Thoracic aorta (tissue), 2 donors: ENCODE measurements at regions not wholly inside any gene's neighbourhood (a gene's known extent, or its start where the extent isn't known, plus 50 kb on each side); places are given as distances from the start of the nearest gene placed in this dataset.

ENCODE experiments used
- ATAC-seq: fragments of 150-250 bp; one replicate; pipeline ENCODE4 v1.8.0; 2017; ENCODE audit warnings: low read depth; ENCODE audit not compliant: insufficient number of reproducible peaks, low FRiP score
- DNase-seq: peaks from one replicate; pipeline ENCODE4 v3.0.0-alpha.2; 2020; ENCODE audit warnings: low spot score
- H3K27ac ChIP-seq, 2 donors: fragments of 200-600 bp; sonication (generic); 1 replicate in 1 of 2; 2 replicates in 1 of 2; pipeline ENCODE4 v1.5.1; 2016; ENCODE audit warnings: mild to moderate bottlenecking in 2 of 2, moderate library complexity in 2 of 2
- H3K27me3 ChIP-seq: fragments of 200-600 bp; sonication (generic); replicated peaks from 2 replicates; pipeline ENCODE4 v1.6.0; 2016; ENCODE audit warnings: mild to moderate bottlenecking; ENCODE audit not compliant: insufficient read depth
- H3K36me3 ChIP-seq: fragments of 200-600 bp; sonication (generic); one replicate; pipeline ENCODE4 v1.5.1; 2016
- H3K4me1 ChIP-seq, 2 donors: fragments of 200-600 bp; sonication (generic); 1 replicate in 1 of 2; 2 replicates in 1 of 2; pipeline versions ENCODE4 v1.5.1 to v1.6.0; 2016; ENCODE audit warnings: low read depth in 2 of 2, mild to moderate bottlenecking in 1 of 2; ENCODE audit not compliant: control insufficient read depth in 1 of 2
- H3K4me3 ChIP-seq: fragments of 200-600 bp; sonication (generic); 2 replicates; pipeline ENCODE4 v1.5.1; 2016; ENCODE audit warnings: mild to moderate bottlenecking
- H3K9me3 ChIP-seq: fragments of 200-600 bp; sonication (generic); 2 replicates; pipeline ENCODE4 v1.5.1; 2016
- CTCF ChIP-seq: fragments of 200-600 bp; sonication (generic); IDR thresholded peaks from one replicate; pipeline ENCODE4 v1.5.1; 2019; ENCODE audit warnings: antibody characterized with exemption

- no peaks in the 10 kb centered on the region for H3K27me3 ChIP-seq
- H3K4me1 ChIP-seq, result no peaks in the 10 kb centered on the region
- no peak overlapping the region for H3K27ac ChIP-seq
- DNase-seq, result no peak
- no peaks in the 10 kb centered on the region for H3K9me3 ChIP-seq
- no peak for ATAC-seq
- no peak for TF ChIP-seq CTCF
- H3K36me3 ChIP-seq, result no peaks in the 10 kb centered on the region
- H3K4me3 ChIP-seq, result no peak overlapping the region
These were observed 88.5 kb upstream of the DEPDC1 start for GRCh38 chr1:68585351-68585750.

GRCh38 chr1:68586766-68587165 lies 89.9 kb upstream of the DEPDC1 start:
- Histone ChIP-seq H3K9me3 (no peaks in the 10 kb centered on the region), H3K4me3 (no peak overlapping the region), H3K27ac (no peak overlapping the region), H3K27me3 (no peaks in the 10 kb centered on the region), H3K4me1 (no peaks in the 10 kb centered on the region), H3K36me3 (no peaks in the 10 kb centered on the region)
- no peak for TF ChIP-seq CTCF
- no peak for ATAC-seq
- DNase-seq, result no peak

GRCh38 chr1:68588304-68588703 lies 91.4 kb upstream of the DEPDC1 start:
- Histone ChIP-seq H3K4me1 (no peaks in the 10 kb centered on the region), H3K27ac (no peak overlapping the region), H3K9me3 (no peaks in the 10 kb centered on the region), H3K27me3 (no peaks in the 10 kb centered on the region), H3K4me3 (no peak overlapping the region), H3K36me3 (no peaks in the 10 kb centered on the region)
- no peak for TF ChIP-seq CTCF
- DNase-seq (no peak), ATAC-seq (no peak)

- DNase-seq, result no peak
- no peak for ATAC-seq
These were observed 93.6 kb upstream of the DEPDC1 start for GRCh38 chr1:68590473-68590872.

GRCh38 chr1:68594851-68595250 lies 98.0 kb upstream of the DEPDC1 start:
- no peaks in the 10 kb centered on the region for H3K4me1 ChIP-seq
- no peak for TF ChIP-seq CTCF
- H3K27ac ChIP-seq, result no peak overlapping the region
- DNase-seq, result no peak
- H3K36me3 ChIP-seq, result no peaks in the 10 kb centered on the region
- no peaks in the 10 kb centered on the region for H3K27me3 ChIP-seq
- ATAC-seq, result no peak
- H3K4me3 ChIP-seq, result no peak overlapping the region
- H3K9me3 ChIP-seq, result no peaks in the 10 kb centered on the region

More at GRCh38 chr1:68590473-68590872, 93.6 kb upstream of the DEPDC1 start:
- H3K27ac ChIP-seq, result no peak overlapping the region
- H3K9me3 ChIP-seq, result no peaks in the 10 kb centered on the region
- no peaks in the 10 kb centered on the region for H3K36me3 ChIP-seq
- H3K4me1 ChIP-seq, result no peaks in the 10 kb centered on the region
- no peaks in the 10 kb centered on the region for H3K27me3 ChIP-seq
- no peak overlapping the region for H3K4me3 ChIP-seq
- no peak for TF ChIP-seq CTCF
